ENCODE measurements at regions not wholly inside any gene's neighbourhood (a gene's known extent, or its start where the extent isn't known, plus 50 kb on each side); places are given as distances from the start of the nearest gene placed in this dataset.
"Not testable (repeated sequence)": the region's sequence is repeated elsewhere in the genome, so short reads cannot be mapped to it uniquely, and the experiment has no call there.

DNA sequence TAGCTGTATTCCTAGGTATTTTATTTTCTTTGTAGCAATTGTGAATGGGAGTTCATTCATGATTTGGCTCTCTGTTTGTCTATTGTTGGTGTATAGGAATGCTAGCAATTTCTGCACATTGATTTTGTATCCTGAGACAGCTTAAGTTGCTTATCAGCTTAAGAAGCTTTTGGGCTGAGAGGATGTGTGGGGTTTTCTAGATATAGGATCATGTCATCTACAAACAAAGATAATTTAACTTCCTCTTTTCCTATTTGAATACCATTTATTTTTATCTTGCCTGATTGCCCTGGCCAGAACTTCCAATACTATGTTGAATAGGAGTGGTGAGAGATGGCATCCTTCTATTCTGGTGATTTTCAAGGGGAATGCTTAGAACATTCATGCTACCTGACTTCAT is 791.9 kb upstream of the AADAT start:
- TF ChIP-seq, protein P1, sequence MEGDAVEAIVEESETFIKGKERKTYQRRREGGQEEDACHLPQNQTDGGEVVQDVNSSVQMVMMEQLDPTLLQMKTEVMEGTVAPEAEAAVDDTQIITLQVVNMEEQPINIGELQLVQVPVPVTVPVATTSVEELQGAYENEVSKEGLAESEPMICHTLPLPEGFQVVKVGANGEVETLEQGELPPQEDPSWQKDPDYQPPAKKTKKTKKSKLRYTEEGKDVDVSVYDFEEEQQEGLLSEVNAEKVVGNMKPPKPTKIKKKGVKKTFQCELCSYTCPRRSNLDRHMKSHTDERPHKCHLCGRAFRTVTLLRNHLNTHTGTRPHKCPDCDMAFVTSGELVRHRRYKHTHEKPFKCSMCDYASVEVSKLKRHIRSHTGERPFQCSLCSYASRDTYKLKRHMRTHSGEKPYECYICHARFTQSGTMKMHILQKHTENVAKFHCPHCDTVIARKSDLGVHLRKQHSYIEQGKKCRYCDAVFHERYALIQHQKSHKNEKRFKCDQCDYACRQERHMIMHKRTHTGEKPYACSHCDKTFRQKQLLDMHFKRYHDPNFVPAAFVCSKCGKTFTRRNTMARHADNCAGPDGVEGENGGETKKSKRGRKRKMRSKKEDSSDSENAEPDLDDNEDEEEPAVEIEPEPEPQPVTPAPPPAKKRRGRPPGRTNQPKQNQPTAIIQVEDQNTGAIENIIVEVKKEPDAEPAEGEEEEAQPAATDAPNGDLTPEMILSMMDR (IDR thresholded peaks at IDR 0.05) = not testable (repeated sequence)
- TF ChIP-seq POLR2A (IDR thresholded peaks at IDR 0.05) = not testable (repeated sequence)

All from testis (tissue), 2 donors.